ENCODE measurements at regions not wholly inside any gene's neighbourhood (a gene's known extent, or its start where the extent isn't known, plus 50 kb on each side); places are given as distances from the start of the nearest gene placed in this dataset.

DNA sequence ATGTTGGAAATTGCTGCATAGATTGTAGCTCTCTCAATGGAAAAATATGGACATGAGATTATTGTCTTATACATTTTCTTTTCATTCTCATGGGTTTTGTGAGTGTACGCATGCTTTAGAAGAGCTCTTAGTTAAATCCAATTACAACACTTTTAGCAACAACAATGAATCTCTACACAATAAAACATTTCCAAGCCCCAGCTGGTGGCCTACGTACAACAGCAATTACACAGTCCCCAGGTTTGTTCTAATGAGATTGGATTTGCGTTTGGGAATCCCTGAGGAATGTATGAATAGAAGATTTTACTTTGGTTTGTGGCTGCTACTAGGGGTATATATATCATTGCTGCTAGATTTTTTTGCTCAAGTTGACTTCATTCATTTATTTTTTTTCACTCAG, 98.6 kb downstream of the FHDC1 start:
- no peak overlapping the region for H3K27ac ChIP-seq (ENCODE audit: low read length)
- H3K9me3 ChIP-seq (ENCODE audit: control insufficient read depth in 2 of 2, low read length in 2 of 2), result peaks cover 0 to 2% of the 10 kb centered on the region in 2 donors
- H3K4me1 ChIP-seq (ENCODE audit: control insufficient read depth, insufficient read depth, low read length), result no peaks in the 10 kb centered on the region
- no peak overlapping the region for H3K9ac ChIP-seq (ENCODE audit: low read length in 2 of 2)
- H3K4me3 ChIP-seq (ENCODE audit: low read length in 2 of 2), result no peak overlapping the region
- no peaks in the 10 kb centered on the region for H3K27me3 ChIP-seq (ENCODE audit: control insufficient read depth in 1 of 2, insufficient read depth in 2 of 2, low read length in 2 of 2)
- H3K36me3 ChIP-seq (ENCODE audit: control insufficient read depth in 2 of 2, insufficient read depth in 2 of 2, low read length in 2 of 2), result no peaks in the 10 kb centered on the region

GRCh38 chr4:153036931-153037482, 100.9 kb downstream of the FHDC1 start:
- Histone ChIP-seq H3K4me3 (ENCODE audit: low read length in 2 of 2) (no peak overlapping the region), H3K36me3 (ENCODE audit: control insufficient read depth in 2 of 2, insufficient read depth in 2 of 2, low read length in 2 of 2) (no peaks in the 10 kb centered on the region), H3K27me3 (ENCODE audit: control insufficient read depth in 1 of 2, insufficient read depth in 2 of 2, low read length in 2 of 2) (no peaks in the 10 kb centered on the region), H3K9me3 (ENCODE audit: control insufficient read depth in 2 of 2, low read length in 2 of 2) (no peaks in the 10 kb centered on the region), H3K4me1 (ENCODE audit: control insufficient read depth, insufficient read depth, low read length) (no peaks in the 10 kb centered on the region), H3K27ac (ENCODE audit: low read length) (no peak overlapping the region), H3K9ac (ENCODE audit: low read length in 2 of 2) (no peak overlapping the region)

- no peak overlapping the region for H3K9ac ChIP-seq (ENCODE audit: low read length in 2 of 2)
- H3K4me1 ChIP-seq (ENCODE audit: control insufficient read depth, insufficient read depth, low read length), result no peaks in the 10 kb centered on the region
- no peak overlapping the region for H3K27ac ChIP-seq (ENCODE audit: low read length)
- no peaks in the 10 kb centered on the region for H3K36me3 ChIP-seq (ENCODE audit: control insufficient read depth in 2 of 2, insufficient read depth in 2 of 2, low read length in 2 of 2)
- H3K4me3 ChIP-seq (ENCODE audit: low read length in 2 of 2), result no peak overlapping the region
- H3K27me3 ChIP-seq (ENCODE audit: control insufficient read depth in 1 of 2, insufficient read depth in 2 of 2, low read length in 2 of 2), result no peaks in the 10 kb centered on the region
- no peaks in the 10 kb centered on the region for H3K9me3 ChIP-seq (ENCODE audit: control insufficient read depth in 2 of 2, low read length in 2 of 2)
Observed at GRCh38 chr4:153038623-153039311, 102.6 kb downstream of the FHDC1 start.

DNA sequence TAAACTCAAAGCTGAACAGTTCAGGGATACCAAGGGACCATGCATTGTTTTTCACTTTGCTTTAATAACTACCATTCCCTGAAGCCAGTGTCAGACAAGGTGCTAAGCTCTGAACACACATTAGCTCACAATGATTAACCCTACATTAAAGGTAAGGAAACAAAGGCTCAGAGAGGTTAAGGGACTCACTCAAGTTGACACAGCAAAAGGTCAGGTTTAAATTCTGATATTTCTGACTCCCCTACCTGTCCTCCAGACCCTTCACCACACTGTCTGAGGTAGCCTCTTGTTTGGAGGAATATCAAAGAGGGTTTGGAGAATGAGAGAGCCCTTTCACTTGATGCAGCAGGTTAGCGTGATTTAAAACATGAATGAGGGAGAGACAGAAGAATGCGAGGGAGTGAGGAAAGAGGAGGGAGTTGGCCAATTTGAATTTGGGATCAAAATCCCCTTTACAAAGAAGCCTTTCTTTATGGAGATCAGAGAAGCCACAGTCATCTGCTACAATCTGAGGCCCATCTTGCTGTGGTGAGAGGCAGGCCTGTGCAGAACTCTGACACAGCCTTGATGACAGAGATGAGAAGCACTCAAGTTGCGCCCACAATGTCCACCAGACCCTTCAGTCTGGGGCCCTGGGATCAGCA, 103.5 kb downstream of the FHDC1 start:
- Histone ChIP-seq H3K27me3 (ENCODE audit: control insufficient read depth in 1 of 2, insufficient read depth in 2 of 2, low read length in 2 of 2) (no peaks in the 10 kb centered on the region), H3K4me3 (ENCODE audit: low read length in 2 of 2) (no peak overlapping the region), H3K36me3 (ENCODE audit: control insufficient read depth in 2 of 2, insufficient read depth in 2 of 2, low read length in 2 of 2) (no peaks in the 10 kb centered on the region), H3K27ac (ENCODE audit: low read length) (no peak overlapping the region), H3K4me1 (ENCODE audit: control insufficient read depth, insufficient read depth, low read length) (no peaks in the 10 kb centered on the region), H3K9me3 (ENCODE audit: control insufficient read depth in 2 of 2, low read length in 2 of 2) (no peaks in the 10 kb centered on the region), H3K9ac (ENCODE audit: low read length in 2 of 2) (no peak overlapping the region)

- no peaks in the 10 kb centered on the region for H3K36me3 ChIP-seq (ENCODE audit: control insufficient read depth in 2 of 2, insufficient read depth in 2 of 2, low read length in 2 of 2)
- H3K27me3 ChIP-seq (ENCODE audit: control insufficient read depth in 1 of 2, insufficient read depth in 2 of 2, low read length in 2 of 2), result no peaks in the 10 kb centered on the region
- no peak overlapping the region for H3K27ac ChIP-seq (ENCODE audit: low read length)
- no peaks in the 10 kb centered on the region for H3K9me3 ChIP-seq (ENCODE audit: control insufficient read depth in 2 of 2, low read length in 2 of 2)
- H3K9ac ChIP-seq (ENCODE audit: low read length in 2 of 2), result no peak overlapping the region
- no peaks in the 10 kb centered on the region for H3K4me1 ChIP-seq (ENCODE audit: control insufficient read depth, insufficient read depth, low read length)
- no peak overlapping the region for H3K4me3 ChIP-seq (ENCODE audit: low read length in 2 of 2)
Observed at GRCh38 chr4:153040677-153041076, 104.6 kb downstream of the FHDC1 start.

GRCh38 chr4:153044036-153044435, 107.9 kb downstream of the FHDC1 start:
- no peaks in the 10 kb centered on the region for H3K27me3 ChIP-seq (ENCODE audit: control insufficient read depth in 1 of 2, insufficient read depth in 2 of 2, low read length in 2 of 2)
- H3K4me3 ChIP-seq (ENCODE audit: low read length in 2 of 2), result no peak overlapping the region
- no peak overlapping the region for H3K27ac ChIP-seq (ENCODE audit: low read length)
- no peaks in the 10 kb centered on the region for H3K9me3 ChIP-seq (ENCODE audit: control insufficient read depth in 2 of 2, low read length in 2 of 2)
- no peaks in the 10 kb centered on the region for H3K4me1 ChIP-seq (ENCODE audit: control insufficient read depth, insufficient read depth, low read length)
- H3K36me3 ChIP-seq (ENCODE audit: control insufficient read depth in 2 of 2, insufficient read depth in 2 of 2, low read length in 2 of 2), result no peaks in the 10 kb centered on the region
- H3K9ac ChIP-seq (ENCODE audit: low read length in 2 of 2), result no peak overlapping the region

GRCh38 chr4:153045111-153045982, 109.2 kb downstream of the FHDC1 start:
- no peak overlapping the region for H3K9ac ChIP-seq (ENCODE audit: low read length in 2 of 2)

GRCh38 chr4:153058671-153059060, 122.5 kb downstream of the FHDC1 start:
- Histone ChIP-seq H3K36me3 (ENCODE audit: control insufficient read depth in 2 of 2, insufficient read depth in 2 of 2, low read length in 2 of 2) (no peaks in the 10 kb centered on the region), H3K4me3 (ENCODE audit: low read length in 2 of 2) (no peak overlapping the region), H3K27me3 (ENCODE audit: control insufficient read depth in 1 of 2, insufficient read depth in 2 of 2, low read length in 2 of 2) (peaks cover 0 to 7% of the 10 kb centered on the region in 2 donors), H3K27ac (ENCODE audit: low read length) (no peak overlapping the region), H3K9me3 (ENCODE audit: control insufficient read depth in 2 of 2, low read length in 2 of 2) (no peaks in the 10 kb centered on the region), H3K4me1 (ENCODE audit: control insufficient read depth, insufficient read depth, low read length) (no peaks in the 10 kb centered on the region), H3K9ac (ENCODE audit: low read length in 2 of 2) (no peak overlapping the region)

More at GRCh38 chr4:153045111-153045982, 109.2 kb downstream of the FHDC1 start:
- Histone ChIP-seq H3K36me3 (ENCODE audit: control insufficient read depth in 2 of 2, insufficient read depth in 2 of 2, low read length in 2 of 2) (no peaks in the 10 kb centered on the region), H3K4me1 (ENCODE audit: control insufficient read depth, insufficient read depth, low read length) (no peaks in the 10 kb centered on the region), H3K9me3 (ENCODE audit: control insufficient read depth in 2 of 2, low read length in 2 of 2) (no peaks in the 10 kb centered on the region), H3K27me3 (ENCODE audit: control insufficient read depth in 1 of 2, insufficient read depth in 2 of 2, low read length in 2 of 2) (no peaks in the 10 kb centered on the region), H3K27ac (ENCODE audit: low read length) (no peak overlapping the region), H3K4me3 (ENCODE audit: low read length in 2 of 2) (no peak overlapping the region)

DNA sequence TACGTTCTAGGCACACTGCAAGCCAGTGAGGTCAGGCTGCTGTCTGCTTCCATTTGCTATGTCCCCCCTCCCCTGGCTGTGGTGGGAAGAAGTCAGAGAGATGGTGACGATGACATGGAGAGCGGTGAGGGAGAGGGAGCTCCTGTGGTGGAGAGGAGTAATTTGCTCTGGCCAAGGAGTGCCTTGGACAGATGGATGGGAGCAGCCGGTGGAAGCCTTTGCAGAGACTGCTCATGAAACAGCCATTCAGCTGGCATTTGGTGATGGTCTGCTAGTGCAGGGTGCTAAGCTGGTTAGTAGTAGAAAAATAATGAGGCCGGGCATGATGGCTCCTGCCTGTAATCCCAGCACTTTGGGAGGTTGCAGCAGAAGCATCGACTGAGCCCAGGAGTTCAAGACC, 124.1 kb downstream of the FHDC1 start:
- H3K4me1 ChIP-seq (ENCODE audit: control insufficient read depth, insufficient read depth, low read length), result no peaks in the 10 kb centered on the region
- H3K9me3 ChIP-seq (ENCODE audit: control insufficient read depth in 2 of 2, low read length in 2 of 2), result no peaks in the 10 kb centered on the region
- no peak overlapping the region for H3K4me3 ChIP-seq (ENCODE audit: low read length in 2 of 2)
- no peaks in the 10 kb centered on the region for H3K36me3 ChIP-seq (ENCODE audit: control insufficient read depth in 2 of 2, insufficient read depth in 2 of 2, low read length in 2 of 2)
- H3K27me3 ChIP-seq (ENCODE audit: control insufficient read depth in 1 of 2, insufficient read depth in 2 of 2, low read length in 2 of 2), result peaks cover 0 to 7% of the 10 kb centered on the region in 2 donors
- H3K9ac ChIP-seq (ENCODE audit: low read length in 2 of 2), result no peak overlapping the region
- no peak overlapping the region for H3K27ac ChIP-seq (ENCODE audit: low read length)

GRCh38 chr4:153061971-153062370, 125.8 kb downstream of the FHDC1 start:
- no peak overlapping the region for H3K9ac ChIP-seq (ENCODE audit: low read length in 2 of 2)
- no peak overlapping the region for H3K27ac ChIP-seq (ENCODE audit: low read length)
- peaks cover 0 to 3% of the 10 kb centered on the region in 2 donors for H3K27me3 ChIP-seq (ENCODE audit: control insufficient read depth in 1 of 2, insufficient read depth in 2 of 2, low read length in 2 of 2)
- H3K9me3 ChIP-seq (ENCODE audit: control insufficient read depth in 2 of 2, low read length in 2 of 2), result no peaks in the 10 kb centered on the region
- no peaks in the 10 kb centered on the region for H3K4me1 ChIP-seq (ENCODE audit: control insufficient read depth, insufficient read depth, low read length)
- no peak overlapping the region for H3K4me3 ChIP-seq (ENCODE audit: low read length in 2 of 2)
- H3K36me3 ChIP-seq (ENCODE audit: control insufficient read depth in 2 of 2, insufficient read depth in 2 of 2, low read length in 2 of 2), result no peaks in the 10 kb centered on the region

Measured in stomach smooth muscle (tissue), 2 donors.